ENCODE measurements at regions not wholly inside any gene's neighbourhood (a gene's known extent, or its start where the extent isn't known, plus 50 kb on each side); places are given as distances from the start of the nearest gene placed in this dataset.

GRCh38 chr4:159856451-159856850, 753.6 kb downstream of the RAPGEF2 start:
- DNase-seq (ENCODE audit: low spot score) = no peak
- Mint-ChIP-seq H3K4me3 (no peak overlapping the region), H3K9me3 (0 out of 2 replicates have a peak, but pooled peaks cover 5% of the 10 kb centered on the region), H3K4me1 (peaks cover 28% of the 10 kb centered on the region), H3K27ac (no peak overlapping the region), H3K36me3 (no peaks in the 10 kb centered on the region), H3K27me3 (ENCODE audit: low read depth) (no peaks in the 10 kb centered on the region)
- peak; percentile 75 for ATAC-seq
- ChIA-PET POLR2A (no interaction called here), CTCF (no interaction called here)
- no peak for TF ChIP-seq ZSCAN18 (CRISPR knock-in tag; IDR thresholded peaks at IDR 0.05)
- TF ChIP-seq, protein P1, sequence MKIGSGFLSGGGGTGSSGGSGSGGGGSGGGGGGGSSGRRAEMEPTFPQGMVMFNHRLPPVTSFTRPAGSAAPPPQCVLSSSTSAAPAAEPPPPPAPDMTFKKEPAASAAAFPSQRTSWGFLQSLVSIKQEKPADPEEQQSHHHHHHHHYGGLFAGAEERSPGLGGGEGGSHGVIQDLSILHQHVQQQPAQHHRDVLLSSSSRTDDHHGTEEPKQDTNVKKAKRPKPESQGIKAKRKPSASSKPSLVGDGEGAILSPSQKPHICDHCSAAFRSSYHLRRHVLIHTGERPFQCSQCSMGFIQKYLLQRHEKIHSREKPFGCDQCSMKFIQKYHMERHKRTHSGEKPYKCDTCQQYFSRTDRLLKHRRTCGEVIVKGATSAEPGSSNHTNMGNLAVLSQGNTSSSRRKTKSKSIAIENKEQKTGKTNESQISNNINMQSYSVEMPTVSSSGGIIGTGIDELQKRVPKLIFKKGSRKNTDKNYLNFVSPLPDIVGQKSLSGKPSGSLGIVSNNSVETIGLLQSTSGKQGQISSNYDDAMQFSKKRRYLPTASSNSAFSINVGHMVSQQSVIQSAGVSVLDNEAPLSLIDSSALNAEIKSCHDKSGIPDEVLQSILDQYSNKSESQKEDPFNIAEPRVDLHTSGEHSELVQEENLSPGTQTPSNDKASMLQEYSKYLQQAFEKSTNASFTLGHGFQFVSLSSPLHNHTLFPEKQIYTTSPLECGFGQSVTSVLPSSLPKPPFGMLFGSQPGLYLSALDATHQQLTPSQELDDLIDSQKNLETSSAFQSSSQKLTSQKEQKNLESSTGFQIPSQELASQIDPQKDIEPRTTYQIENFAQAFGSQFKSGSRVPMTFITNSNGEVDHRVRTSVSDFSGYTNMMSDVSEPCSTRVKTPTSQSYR (CRISPR knock-in tag; IDR thresholded peaks at IDR 0.05) = no peak
- TF ChIP-seq GTF2I (CRISPR knock-in tag; conservative IDR thresholded peaks at IDR 0.05) = no peak
- no peak for TF ChIP-seq SP1 (CRISPR knock-in tag; conservative IDR thresholded peaks at IDR 0.05)
- TF ChIP-seq JUN (CRISPR knock-in tag; IDR thresholded peaks at IDR 0.05) = no peak
- no peak for TF ChIP-seq FOXP4 (CRISPR knock-in tag; IDR thresholded peaks at IDR 0.05)
- TF ChIP-seq SMAD3 (CRISPR knock-in tag; IDR thresholded peaks at IDR 0.05; ENCODE audit: borderline replicate concordance) = no peak
- TF ChIP-seq, protein P2, sequence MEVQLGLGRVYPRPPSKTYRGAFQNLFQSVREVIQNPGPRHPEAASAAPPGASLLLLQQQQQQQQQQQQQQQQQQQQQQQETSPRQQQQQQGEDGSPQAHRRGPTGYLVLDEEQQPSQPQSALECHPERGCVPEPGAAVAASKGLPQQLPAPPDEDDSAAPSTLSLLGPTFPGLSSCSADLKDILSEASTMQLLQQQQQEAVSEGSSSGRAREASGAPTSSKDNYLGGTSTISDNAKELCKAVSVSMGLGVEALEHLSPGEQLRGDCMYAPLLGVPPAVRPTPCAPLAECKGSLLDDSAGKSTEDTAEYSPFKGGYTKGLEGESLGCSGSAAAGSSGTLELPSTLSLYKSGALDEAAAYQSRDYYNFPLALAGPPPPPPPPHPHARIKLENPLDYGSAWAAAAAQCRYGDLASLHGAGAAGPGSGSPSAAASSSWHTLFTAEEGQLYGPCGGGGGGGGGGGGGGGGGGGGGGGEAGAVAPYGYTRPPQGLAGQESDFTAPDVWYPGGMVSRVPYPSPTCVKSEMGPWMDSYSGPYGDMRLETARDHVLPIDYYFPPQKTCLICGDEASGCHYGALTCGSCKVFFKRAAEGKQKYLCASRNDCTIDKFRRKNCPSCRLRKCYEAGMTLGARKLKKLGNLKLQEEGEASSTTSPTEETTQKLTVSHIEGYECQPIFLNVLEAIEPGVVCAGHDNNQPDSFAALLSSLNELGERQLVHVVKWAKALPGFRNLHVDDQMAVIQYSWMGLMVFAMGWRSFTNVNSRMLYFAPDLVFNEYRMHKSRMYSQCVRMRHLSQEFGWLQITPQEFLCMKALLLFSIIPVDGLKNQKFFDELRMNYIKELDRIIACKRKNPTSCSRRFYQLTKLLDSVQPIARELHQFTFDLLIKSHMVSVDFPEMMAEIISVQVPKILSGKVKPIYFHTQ (CRISPR knock-in tag; IDR thresholded peaks at IDR 0.05) = no peak
- TF ChIP-seq, protein P3, sequence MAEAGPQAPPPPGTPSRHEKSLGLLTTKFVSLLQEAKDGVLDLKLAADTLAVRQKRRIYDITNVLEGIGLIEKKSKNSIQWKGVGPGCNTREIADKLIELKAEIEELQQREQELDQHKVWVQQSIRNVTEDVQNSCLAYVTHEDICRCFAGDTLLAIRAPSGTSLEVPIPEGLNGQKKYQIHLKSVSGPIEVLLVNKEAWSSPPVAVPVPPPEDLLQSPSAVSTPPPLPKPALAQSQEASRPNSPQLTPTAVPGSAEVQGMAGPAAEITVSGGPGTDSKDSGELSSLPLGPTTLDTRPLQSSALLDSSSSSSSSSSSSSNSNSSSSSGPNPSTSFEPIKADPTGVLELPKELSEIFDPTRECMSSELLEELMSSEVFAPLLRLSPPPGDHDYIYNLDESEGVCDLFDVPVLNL (CRISPR knock-in tag; IDR thresholded peaks at IDR 0.05; ENCODE audit: borderline replicate concordance, low read depth) = no peak
- no peak for TF ChIP-seq ZNF219 (CRISPR knock-in tag; IDR thresholded peaks at IDR 0.05; ENCODE audit: borderline replicate concordance)
- no peak for TF ChIP-seq TP53 (CRISPR knock-in tag; IDR thresholded peaks at IDR 0.05)
- no peak for TF ChIP-seq ZNF532 (CRISPR knock-in tag; IDR thresholded peaks at IDR 0.05; ENCODE audit: borderline replicate concordance)
- TF ChIP-seq ZMAT4 (CRISPR knock-in tag; IDR thresholded peaks at IDR 0.05) = no peak
- no peak for TF ChIP-seq HMGA2 (CRISPR knock-in tag; IDR thresholded peaks at IDR 0.05)
- no peak for TF ChIP-seq ZNF671 (CRISPR knock-in tag; IDR thresholded peaks at IDR 0.05)

Data from WTC11 (cell line).